Keratinocyte (primary cell): ENCODE measurements at regions not wholly inside any gene's neighbourhood (a gene's known extent, or its start where the extent isn't known, plus 50 kb on each side); places are given as distances from the start of the nearest gene placed in this dataset.

Experiments
- DNase-seq: peaks from one replicate; pipeline ENCODE4 v3.0.0-alpha.2; 2011; ENCODE audit warnings: low read depth, missing footprints, low spot score
- FAIRE-seq: peaks from 2 replicates; lab custom pipeline; 2011; peaks lifted over from hg19 to GRCh38; lab: Jason Lieb, UNC
- H2AFZ ChIP-seq: 2 replicates; pipeline ENCODE4 v1.6.0; 2012; ENCODE audit warnings: low read length, control low read depth, inconsistent platforms; ENCODE audit not compliant: control insufficient read depth
- H3K27ac ChIP-seq: 2 replicates; pipeline ENCODE4 v1.5.1; 2011; ENCODE audit warnings: low read length; ENCODE audit not compliant: control insufficient read depth, insufficient read depth
- H3K27me3 ChIP-seq: 3 replicates; pipeline ENCODE4 v1.6.0; 2011; ENCODE audit warnings: low read length; ENCODE audit not compliant: control insufficient read depth, insufficient read depth; ENCODE audit errors: extremely low read depth
- H3K36me3 ChIP-seq, 2 experiments: 2 replicates in 1 of 2; 3 replicates in 1 of 2; pipeline ENCODE4 v1.5.1; 2011; ENCODE audit warnings: low read length in 2 of 2, mild to moderate bottlenecking in 1 of 2; ENCODE audit not compliant: control insufficient read depth in 2 of 2, insufficient read depth in 2 of 2; ENCODE audit errors: extremely low read depth in 1 of 2
- H3K4me1 ChIP-seq: 3 replicates; pipeline ENCODE4 v1.5.1; 2011; ENCODE audit warnings: low read length; ENCODE audit not compliant: control insufficient read depth, insufficient read depth; ENCODE audit errors: extremely low read depth
- H3K4me2 ChIP-seq: 3 replicates; pipeline ENCODE4 v1.6.0; 2011; ENCODE audit warnings: low read depth, low read length; ENCODE audit not compliant: control insufficient read depth, insufficient read depth; ENCODE audit errors: extremely low read depth
- H3K4me3 ChIP-seq, 3 experiments: fragments of 200-600 bp in 1 of 3; sonication (generic) in 1 of 3; 2 replicates in 2 of 3; 3 replicates in 1 of 3; pipeline ENCODE4 v1.5.1; 2011 to 2016; ENCODE audit warnings: low read length in 3 of 3, mild to moderate bottlenecking in 3 of 3, control low read depth in 2 of 3, inconsistent platforms in 1 of 3, low read depth in 1 of 3, mixed read lengths in 1 of 3, mixed run types in 1 of 3, moderate library complexity in 1 of 3; ENCODE audit not compliant: control insufficient read depth in 2 of 3, insufficient read depth in 2 of 3; ENCODE audit errors: extremely low read depth in 1 of 3
- H3K79me2 ChIP-seq: 2 replicates; pipeline ENCODE4 v1.6.0; 2012; ENCODE audit warnings: low read length; ENCODE audit not compliant: control insufficient read depth, insufficient read depth
- H3K9ac ChIP-seq: 3 replicates; pipeline ENCODE4 v1.6.0; 2011; ENCODE audit warnings: low read length; ENCODE audit not compliant: control insufficient read depth, insufficient read depth; ENCODE audit errors: extremely low read depth
- H3K9me1 ChIP-seq: 3 replicates; pipeline ENCODE4 v1.6.0; 2011; ENCODE audit warnings: low read length; ENCODE audit not compliant: control insufficient read depth, insufficient read depth; ENCODE audit errors: extremely low read depth
- H3K9me3 ChIP-seq: 2 replicates; pipeline ENCODE4 v1.5.1; 2012; ENCODE audit warnings: low read depth, low read length; ENCODE audit not compliant: control insufficient read depth
- H4K20me1 ChIP-seq: 3 replicates; pipeline ENCODE4 v1.6.0; 2011; ENCODE audit warnings: low read length; ENCODE audit not compliant: control insufficient read depth, insufficient read depth; ENCODE audit errors: extremely low read depth
- CTCF ChIP-seq, 3 experiments: IDR thresholded peaks in 1 of 3; conservative IDR thresholded peaks in 1 of 3; optimal IDR thresholded peaks in 1 of 3; 2 replicates in 2 of 3; 3 replicates in 1 of 3; pipeline versions ENCODE3 to v1.5.1; 2011; ENCODE audit warnings: low read length in 3 of 3, mild to moderate bottlenecking in 3 of 3, moderate library complexity in 2 of 3, control low read depth in 1 of 3, inconsistent platforms in 1 of 3; ENCODE audit not compliant: insufficient read depth in 2 of 3; ENCODE audit errors: extremely low read depth in 1 of 3
- EZH2 ChIP-seq: IDR thresholded peaks from one replicate; pipeline ENCODE4 v1.6.1; 2012; ENCODE audit warnings: inconsistent platforms, mild to moderate bottlenecking, low read length, moderate library complexity
- dilution Hi-C: fragments of 300-500 bp; cut with MboI; formaldehyde crosslinking; loops from one replicate; pipeline ENCODE4 v1.7.0; 2020; ENCODE audit warnings: low sequenced_read_pairs; ENCODE audit not compliant: extremely low pct_ligation_motif_present

DNA sequence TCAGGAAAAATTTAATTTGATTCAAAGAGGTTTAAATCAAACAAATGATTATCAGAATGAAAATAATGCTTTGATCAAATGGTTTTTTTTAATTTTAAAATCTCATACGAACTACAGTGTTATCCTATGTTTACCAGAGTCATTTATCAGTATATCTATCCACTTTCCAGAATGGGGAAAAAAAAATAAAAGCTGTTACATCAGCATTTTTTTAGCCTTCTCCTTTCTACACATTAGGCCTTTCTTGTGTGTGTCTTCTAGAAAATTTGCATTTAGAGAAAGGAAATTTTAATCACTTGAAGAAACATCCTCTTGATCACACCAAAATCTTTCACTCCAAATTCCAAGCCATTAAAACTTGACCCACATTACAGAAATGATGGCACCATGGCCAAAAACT lies 608.9 kb upstream of the ID2 start:
- TF ChIP-seq EZH2 (no peak), CTCF (optimal IDR thresholded peaks at IDR 0.05 in 1 of 3, IDR thresholded peaks at IDR 0.05 in 1 of 3, conservative IDR thresholded peaks at IDR 0.05 in 1 of 3; ENCODE audit: extremely low read depth in 1 of 3, insufficient read depth in 2 of 3, low read length in 3 of 3) (no peak)
- Histone ChIP-seq H3K79me2 (no peaks in the 10 kb centered on the region), H3K4me2 (no peak overlapping the region), H3K27ac (no peak overlapping the region), H3K9me3 (no peaks in the 10 kb centered on the region), H3K27me3 (no peaks in the 10 kb centered on the region), H4K20me1 (no peaks in the 10 kb centered on the region), H3K4me1 (no peaks in the 10 kb centered on the region), H3K9ac (no peak overlapping the region), H3K9me1 (no peaks in the 10 kb centered on the region), H3K36me3 (no peaks in the 10 kb centered on the region), H3K4me3 (no peak overlapping the region), H2AFZ (no peak overlapping the region)
- FAIRE-seq, result no peak
- dilution Hi-C loops, result no loop called here
- no peak for DNase-seq

- Histone ChIP-seq H4K20me1 (no peaks in the 10 kb centered on the region), H3K9me3 (no peaks in the 10 kb centered on the region), H3K9ac (no peak overlapping the region), H3K79me2 (no peaks in the 10 kb centered on the region), H2AFZ (no peak overlapping the region), H3K4me2 (no peak overlapping the region), H3K27ac (no peak overlapping the region), H3K27me3 (no peaks in the 10 kb centered on the region), H3K4me1 (no peaks in the 10 kb centered on the region), H3K9me1 (no peaks in the 10 kb centered on the region), H3K36me3 (no peaks in the 10 kb centered on the region), H3K4me3 (no peak overlapping the region)
- DNase-seq (no peak), FAIRE-seq (no peak)
- TF ChIP-seq CTCF (optimal IDR thresholded peaks at IDR 0.05 in 1 of 3, IDR thresholded peaks at IDR 0.05 in 1 of 3, conservative IDR thresholded peaks at IDR 0.05 in 1 of 3; ENCODE audit: extremely low read depth in 1 of 3, insufficient read depth in 2 of 3, low read length in 3 of 3) (no peak), EZH2 (no peak)
- dilution Hi-C loops, result no loop called here
These were observed 607.9 kb upstream of the ID2 start for GRCh38 chr2:8073916-8074315.
